Uterus (tissue), 2 donors: ENCODE measurements at regions not wholly inside any gene's neighbourhood (a gene's known extent, or its start where the extent isn't known, plus 50 kb on each side); places are given as distances from the start of the nearest gene placed in this dataset.

Experiments
- CTCF ChIP-seq, 4 experiments: fragments of 200-600 bp in 2 of 4; fragments of 450-650 bp in 2 of 4; sonication (generic) in 2 of 4; IDR thresholded peaks; one replicate each; pipeline ENCODE4 v1.5.1; 2016 to 2019; ENCODE audit warnings: antibody characterized with exemption in 4 of 4, mild to moderate bottlenecking in 2 of 4, moderate library complexity in 1 of 4
- POLR2A ChIP-seq, 2 donors: fragments of 450-650 bp; IDR thresholded peaks; one replicate each; pipeline ENCODE4 v1.6.1; 2016; ENCODE audit warnings: antibody characterized with exemption in 2 of 2, mild to moderate bottlenecking in 1 of 2, moderate library complexity in 1 of 2

- no peak for TF ChIP-seq CTCF (IDR thresholded peaks at IDR 0.05)
- no peak for TF ChIP-seq POLR2A (IDR thresholded peaks at IDR 0.05)
These were observed 294.4 kb upstream of the NEBL start for GRCh38 chr10:21191512-21191911.
